SK-N-SH (cell line): ENCODE measurements at regions not wholly inside any gene's neighbourhood (a gene's known extent, or its start where the extent isn't known, plus 50 kb on each side); places are given as distances from the start of the nearest gene placed in this dataset.

Source experiments
- CTCF ChIA-PET: fragments of 300-600, 350-600 bp; formaldehyde crosslinking; extraction: SDS; loops from one replicate; lab custom pipeline; 2021; lab: Yijun Ruan, JAX
- POLR2A ChIA-PET: fragments of 350-600 bp; sonication (Branson Sonifier 250); formaldehyde crosslinking; extraction: SDS; loops from one replicate; lab custom pipeline; 2020; ENCODE audit warnings: antibody characterized with exemption, inconsistent platforms; lab: Yijun Ruan, JAX
- DNase-seq: peaks from one replicate; pipeline ENCODE4 v3.0.0; 2012
- H2AFZ ChIP-seq: fragments of 200-600 bp; sonication (generic); 2 replicates; pipeline ENCODE4 v1.8.1; 2016; ENCODE audit warnings: antibody characterized with exemption, mild to moderate bottlenecking, low read depth
- H3F3A ChIP-seq: fragments of 200-600 bp; sonication (generic); replicated peaks from 2 replicates; pipeline ENCODE3; 2016; ENCODE audit warnings: antibody characterized with exemption, mild to moderate bottlenecking; ENCODE audit not compliant: insufficient read depth
- H3K27ac ChIP-seq, 2 experiments: fragments of 200-500 bp in 1 of 2; fragments of 200-600 bp in 1 of 2; sonication (Bioruptor generic) in 1 of 2; sonication (generic), shearing (Covaris generic) in 1 of 2; 2 replicates each; pipeline versions ENCODE4 v1.5.1 to v1.6.1; 2014 to 2016; ENCODE audit warnings: low read depth in 2 of 2, inconsistent platforms in 1 of 2, low read length in 1 of 2, mild to moderate bottlenecking in 1 of 2, mixed read lengths in 1 of 2
- H3K27me3 ChIP-seq: fragments of 200-600 bp; sonication (generic), shearing (Covaris generic); 2 replicates; pipeline ENCODE4 v1.6.1; 2016; ENCODE audit warnings: mixed run types; ENCODE audit not compliant: insufficient read depth
- H3K36me3 ChIP-seq, 2 experiments: fragments of 200-500 bp in 1 of 2; fragments of 200-600 bp in 1 of 2; sonication (Bioruptor generic) in 1 of 2; sonication (generic) in 1 of 2; replicated peaks in 1 of 2; 2 replicates each; pipeline versions ENCODE3 to v1.5.1; 2014 to 2016; ENCODE audit warnings: low read length in 1 of 2, mild to moderate bottlenecking in 1 of 2; ENCODE audit not compliant: insufficient read depth in 2 of 2, control insufficient read depth in 1 of 2
- H3K4me1 ChIP-seq, 2 experiments: fragments of 200-500 bp in 1 of 2; fragments of 200-600 bp in 1 of 2; sonication (Bioruptor generic) in 1 of 2; sonication (generic), shearing (Covaris generic) in 1 of 2; 2 replicates each; pipeline versions ENCODE4 v1.5.1 to v1.6.1; 2014 to 2016; ENCODE audit warnings: low read depth in 1 of 2, low read length in 1 of 2, mixed run types in 1 of 2; ENCODE audit not compliant: insufficient read depth in 2 of 2, control insufficient read depth in 1 of 2
- H3K4me2 ChIP-seq: fragments of 200-600 bp; sonication (generic), shearing (Covaris generic); 2 replicates; pipeline ENCODE4 v1.6.1; 2017; ENCODE audit warnings: mixed run types
- H3K4me3 ChIP-seq, 2 experiments: fragments of 200-500 bp in 1 of 2; fragments of 200-600 bp in 1 of 2; sonication (Bioruptor generic) in 1 of 2; sonication (generic), shearing (Covaris generic) in 1 of 2; 2 replicates each; pipeline versions ENCODE4 v1.5.1 to v1.8.1; 2014 to 2016; ENCODE audit warnings: low read depth in 2 of 2, inconsistent platforms in 1 of 2, low read length in 1 of 2, mild to moderate bottlenecking in 1 of 2, mixed read lengths in 1 of 2, moderate library complexity in 1 of 2
- H3K79me2 ChIP-seq: fragments of 200-600 bp; sonication (generic); 2 replicates; pipeline ENCODE4 v1.8.1; 2017; ENCODE audit warnings: mild to moderate bottlenecking; ENCODE audit not compliant: insufficient read depth
- H3K9ac ChIP-seq: fragments of 200-600 bp; sonication (generic); 2 replicates; pipeline ENCODE4 v1.6.1; 2017; ENCODE audit warnings: mixed run types
- H3K9me2 ChIP-seq: fragments of 200-600 bp; sonication (generic); 2 replicates; pipeline ENCODE4 v1.6.1; 2017; ENCODE audit warnings: mixed run types
- H3K9me3 ChIP-seq: fragments of 200-600 bp; sonication (generic); 2 replicates; pipeline ENCODE4 v1.6.1; 2017; ENCODE audit warnings: mixed run types, mild to moderate bottlenecking, moderate library complexity
- H4K20me1 ChIP-seq: fragments of 200-600 bp; sonication (generic); 2 replicates; pipeline ENCODE4 v1.6.1; 2017; ENCODE audit warnings: mild to moderate bottlenecking, mixed run types; ENCODE audit not compliant: insufficient read depth
- FOXJ3 ChIP-seq: sonication (generic); formaldehyde crosslinking; IDR thresholded peaks from 2 replicates; pipeline ENCODE4 v1.5.1; 2020; ENCODE audit warnings: mild to moderate bottlenecking, missing genetic modification reagents
- FOXM1 ChIP-seq: IDR thresholded peaks from 2 replicates; pipeline ENCODE4 v1.4.0; 2012; ENCODE audit warnings: low read depth, mild to moderate bottlenecking
- GABPA ChIP-seq: IDR thresholded peaks from 2 replicates; pipeline ENCODE4 v1.4.0; 2012; ENCODE audit warnings: low read depth, mild to moderate bottlenecking
- IRF3 ChIP-seq: fragments of 150-350 bp; IDR thresholded peaks from 2 replicates; pipeline ENCODE4 v1.6.1; 2016; ENCODE audit warnings: mild to moderate bottlenecking, low read depth, low read length
- JUND ChIP-seq: IDR thresholded peaks from 2 replicates; pipeline ENCODE4 v1.4.0; 2012
- MEF2A ChIP-seq: IDR thresholded peaks from 2 replicates; pipeline ENCODE4 v1.4.0; 2012; ENCODE audit warnings: low read depth, borderline replicate concordance
- NFIC ChIP-seq: IDR thresholded peaks from 2 replicates; pipeline ENCODE4 v1.4.0; 2012; ENCODE audit warnings: borderline replicate concordance
- POLR2AphosphoS5 ChIP-seq: IDR thresholded peaks from 2 replicates; pipeline ENCODE4 v1.6.1; 2012; ENCODE audit warnings: low read depth, low read length
- RAD21 ChIP-seq: IDR thresholded peaks from 2 replicates; pipeline ENCODE4 v1.6.1; 2012; ENCODE audit warnings: mild to moderate bottlenecking, low read length
- RCOR1 ChIP-seq: fragments of 150-350 bp; IDR thresholded peaks from 2 replicates; pipeline ENCODE4 v1.6.1; 2017; ENCODE audit warnings: antibody characterized with exemption, low read length
- RFX5 ChIP-seq: IDR thresholded peaks from 2 replicates; pipeline ENCODE4 v1.6.1; 2012; ENCODE audit warnings: mild to moderate bottlenecking, improper control_type of control experiment, low read length
- RXRA ChIP-seq: IDR thresholded peaks from 2 replicates; pipeline ENCODE4 v1.4.0; 2012; ENCODE audit warnings: low read depth, mild to moderate bottlenecking, borderline replicate concordance
- SMC3 ChIP-seq: IDR thresholded peaks from 2 replicates; pipeline ENCODE4 v1.6.1; 2012; ENCODE audit warnings: low read depth, low read length, improper control_type of control experiment
- TAF1 ChIP-seq: IDR thresholded peaks from 2 replicates; pipeline ENCODE4 v1.6.1; 2012; ENCODE audit warnings: low read depth, mild to moderate bottlenecking, low read length, moderate library complexity, borderline replicate concordance
- TCF12 ChIP-seq: IDR thresholded peaks from 2 replicates; pipeline ENCODE4 v1.4.0; 2012
- TEAD4 ChIP-seq: IDR thresholded peaks from 2 replicates; pipeline ENCODE4 v1.4.0; 2012; ENCODE audit warnings: mild to moderate bottlenecking, borderline replicate concordance; ENCODE audit not compliant: insufficient read depth
- WGBS: methylation state at CpG from one replicate; pipeline ENCODE4 v1.1.6; 2017; ENCODE audit warnings: low lambda C conversion rate; 5-methylcytosine and 5-hydroxymethylcytosine counted together
- TF ChIP-seq, protein P1 (sequence below): IDR thresholded peaks from 2 replicates; pipeline ENCODE4 v1.6.1; 2012; ENCODE audit warnings: mild to moderate bottlenecking, low read depth, low read length, moderate library complexity

- H2AFZ ChIP-seq: no peak overlapping the region
- ChIA-PET CTCF (no interaction called here), POLR2A (no interaction called here)
- no peak overlapping the region for H3K4me2 ChIP-seq
- no peaks in the 10 kb centered on the region for H3K27me3 ChIP-seq
- no peaks in the 10 kb centered on the region for H4K20me1 ChIP-seq
- no peaks in the 10 kb centered on the region for H3K4me1 ChIP-seq
- no peak overlapping the region for H3K4me3 ChIP-seq
- no peaks in the 10 kb centered on the region for H3K9me3 ChIP-seq
- H3K9ac ChIP-seq: no peak overlapping the region
- no peaks in the 10 kb centered on the region for H3F3A ChIP-seq
- no peak for DNase-seq
- TF ChIP-seq RXRA: no peak
- TF ChIP-seq IRF3: no peak
- no peak for TF ChIP-seq POLR2AphosphoS5
- TF ChIP-seq FOXM1: no peak
- TF ChIP-seq RFX5: no peak
- TF ChIP-seq TAF1: no peak
- TF ChIP-seq, protein P1, sequence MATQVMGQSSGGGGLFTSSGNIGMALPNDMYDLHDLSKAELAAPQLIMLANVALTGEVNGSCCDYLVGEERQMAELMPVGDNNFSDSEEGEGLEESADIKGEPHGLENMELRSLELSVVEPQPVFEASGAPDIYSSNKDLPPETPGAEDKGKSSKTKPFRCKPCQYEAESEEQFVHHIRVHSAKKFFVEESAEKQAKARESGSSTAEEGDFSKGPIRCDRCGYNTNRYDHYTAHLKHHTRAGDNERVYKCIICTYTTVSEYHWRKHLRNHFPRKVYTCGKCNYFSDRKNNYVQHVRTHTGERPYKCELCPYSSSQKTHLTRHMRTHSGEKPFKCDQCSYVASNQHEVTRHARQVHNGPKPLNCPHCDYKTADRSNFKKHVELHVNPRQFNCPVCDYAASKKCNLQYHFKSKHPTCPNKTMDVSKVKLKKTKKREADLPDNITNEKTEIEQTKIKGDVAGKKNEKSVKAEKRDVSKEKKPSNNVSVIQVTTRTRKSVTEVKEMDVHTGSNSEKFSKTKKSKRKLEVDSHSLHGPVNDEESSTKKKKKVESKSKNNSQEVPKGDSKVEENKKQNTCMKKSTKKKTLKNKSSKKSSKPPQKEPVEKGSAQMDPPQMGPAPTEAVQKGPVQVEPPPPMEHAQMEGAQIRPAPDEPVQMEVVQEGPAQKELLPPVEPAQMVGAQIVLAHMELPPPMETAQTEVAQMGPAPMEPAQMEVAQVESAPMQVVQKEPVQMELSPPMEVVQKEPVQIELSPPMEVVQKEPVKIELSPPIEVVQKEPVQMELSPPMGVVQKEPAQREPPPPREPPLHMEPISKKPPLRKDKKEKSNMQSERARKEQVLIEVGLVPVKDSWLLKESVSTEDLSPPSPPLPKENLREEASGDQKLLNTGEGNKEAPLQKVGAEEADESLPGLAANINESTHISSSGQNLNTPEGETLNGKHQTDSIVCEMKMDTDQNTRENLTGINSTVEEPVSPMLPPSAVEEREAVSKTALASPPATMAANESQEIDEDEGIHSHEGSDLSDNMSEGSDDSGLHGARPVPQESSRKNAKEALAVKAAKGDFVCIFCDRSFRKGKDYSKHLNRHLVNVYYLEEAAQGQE: no peak
- TF ChIP-seq NFIC: no peak
- no peak for TF ChIP-seq FOXJ3 (CRISPR knock-in tag)
- TF ChIP-seq GABPA: no peak
- no peak for TF ChIP-seq RCOR1
- no peak for TF ChIP-seq TCF12
- TF ChIP-seq SMC3: no peak
- no peak for TF ChIP-seq TEAD4
- TF ChIP-seq MEF2A: no peak
- no peak for TF ChIP-seq JUND
- no peak for TF ChIP-seq RAD21
- no peaks in the 10 kb centered on the region for H3K36me3 ChIP-seq
- H3K9me2 ChIP-seq: no peaks in the 10 kb centered on the region
- no peaks in the 10 kb centered on the region for H3K79me2 ChIP-seq
- 16% methylated on average over 6 of the region's 6 CpGs for WGBS
- H3K27ac ChIP-seq: no peak overlapping the region
Measured at GRCh38 chr1:14516974-14517840, 81.3 kb upstream of the KAZN start.
